GM12872 (cell line): ENCODE measurements at regions not wholly inside any gene's neighbourhood (a gene's known extent, or its start where the extent isn't known, plus 50 kb on each side); places are given as distances from the start of the nearest gene placed in this dataset.

Experiments
- TF ChIP-seq, protein P1 (sequence below): IDR thresholded peaks from 3 replicates; pipeline ENCODE4 v1.5.1; 2011; ENCODE audit warnings: low read depth, mild to moderate bottlenecking, low read length, moderate library complexity; ENCODE audit not compliant: insufficient read depth

DNA sequence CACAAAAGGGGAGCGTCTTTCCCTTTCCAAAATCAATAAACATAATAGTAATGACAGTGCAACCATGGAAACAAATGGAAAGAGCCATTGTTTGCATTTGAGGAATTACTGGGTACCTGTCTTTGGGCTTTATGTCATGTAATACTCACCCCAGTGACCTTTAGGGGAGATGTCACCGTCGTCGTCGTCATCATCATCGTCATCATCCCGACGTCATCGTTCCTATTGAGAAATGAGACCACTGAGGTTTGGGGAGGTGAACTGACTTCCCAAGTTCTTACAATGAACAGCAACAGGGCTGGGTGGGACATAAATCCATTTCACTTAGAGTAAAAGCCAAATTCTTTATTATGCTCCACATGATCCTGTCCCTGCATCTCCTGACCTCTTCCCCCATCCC, 168.9 kb upstream of the KAZN start:
- TF ChIP-seq, protein P1, sequence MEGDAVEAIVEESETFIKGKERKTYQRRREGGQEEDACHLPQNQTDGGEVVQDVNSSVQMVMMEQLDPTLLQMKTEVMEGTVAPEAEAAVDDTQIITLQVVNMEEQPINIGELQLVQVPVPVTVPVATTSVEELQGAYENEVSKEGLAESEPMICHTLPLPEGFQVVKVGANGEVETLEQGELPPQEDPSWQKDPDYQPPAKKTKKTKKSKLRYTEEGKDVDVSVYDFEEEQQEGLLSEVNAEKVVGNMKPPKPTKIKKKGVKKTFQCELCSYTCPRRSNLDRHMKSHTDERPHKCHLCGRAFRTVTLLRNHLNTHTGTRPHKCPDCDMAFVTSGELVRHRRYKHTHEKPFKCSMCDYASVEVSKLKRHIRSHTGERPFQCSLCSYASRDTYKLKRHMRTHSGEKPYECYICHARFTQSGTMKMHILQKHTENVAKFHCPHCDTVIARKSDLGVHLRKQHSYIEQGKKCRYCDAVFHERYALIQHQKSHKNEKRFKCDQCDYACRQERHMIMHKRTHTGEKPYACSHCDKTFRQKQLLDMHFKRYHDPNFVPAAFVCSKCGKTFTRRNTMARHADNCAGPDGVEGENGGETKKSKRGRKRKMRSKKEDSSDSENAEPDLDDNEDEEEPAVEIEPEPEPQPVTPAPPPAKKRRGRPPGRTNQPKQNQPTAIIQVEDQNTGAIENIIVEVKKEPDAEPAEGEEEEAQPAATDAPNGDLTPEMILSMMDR: no peak

DNA sequence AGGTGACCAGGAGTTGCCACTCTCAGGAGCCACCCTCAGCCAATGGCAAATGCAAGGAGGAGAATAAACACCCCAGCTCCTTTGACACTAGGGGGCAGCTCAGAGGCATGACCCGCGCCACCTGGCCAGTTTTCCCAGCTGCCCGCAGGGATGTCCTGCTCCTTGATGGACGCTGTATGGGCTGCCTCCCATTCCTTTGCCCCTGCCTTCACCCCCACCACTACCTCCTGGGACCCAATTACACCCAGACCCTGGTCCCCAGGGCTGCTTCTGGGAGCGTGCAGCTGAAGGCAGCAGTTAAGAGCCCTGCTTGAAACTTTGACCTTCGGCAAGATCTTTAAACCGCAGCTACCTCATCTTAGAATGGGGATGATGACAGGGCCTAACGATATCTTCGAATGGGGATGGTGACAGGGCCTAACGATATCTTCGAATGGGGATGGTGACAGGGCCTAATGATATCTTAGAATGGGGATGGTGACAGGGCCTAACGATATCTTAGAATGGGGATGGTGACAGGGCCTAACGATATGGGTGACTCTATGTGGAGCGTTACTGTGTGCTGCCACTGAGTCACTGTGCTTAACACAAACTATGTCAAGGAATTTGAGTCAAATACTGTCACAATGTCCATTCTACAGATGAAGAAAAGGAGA, 163.0 kb upstream of the KAZN start:
- TF ChIP-seq, protein P1: peak; percentile 33; the same call in 1 of the 3 replicates

DNA sequence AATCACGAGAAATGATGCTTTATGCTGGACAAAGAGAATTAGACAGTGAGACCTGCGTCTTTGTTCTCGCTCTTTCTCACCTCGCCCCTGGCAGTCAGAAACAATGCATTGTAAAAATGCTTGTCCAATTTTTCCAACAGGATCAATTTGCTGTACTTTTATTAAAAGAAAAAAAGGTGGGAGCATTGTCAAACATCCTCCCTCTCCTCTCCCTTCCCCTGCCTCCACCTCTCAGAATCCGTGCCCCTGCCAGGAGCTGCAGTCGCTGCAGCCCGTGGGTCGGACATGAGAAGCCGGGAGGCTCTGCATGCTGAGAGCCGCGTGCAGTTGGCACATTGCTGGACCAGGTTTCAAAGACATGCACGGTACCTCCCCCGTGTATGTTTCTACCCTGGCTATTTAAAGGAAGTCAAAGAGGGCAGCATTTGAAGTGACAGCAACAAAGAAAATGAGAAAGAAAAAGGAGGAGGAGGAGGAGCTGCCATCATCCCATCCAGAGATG, 161.0 kb upstream of the KAZN start:
- TF ChIP-seq, protein P1: no peak

DNA sequence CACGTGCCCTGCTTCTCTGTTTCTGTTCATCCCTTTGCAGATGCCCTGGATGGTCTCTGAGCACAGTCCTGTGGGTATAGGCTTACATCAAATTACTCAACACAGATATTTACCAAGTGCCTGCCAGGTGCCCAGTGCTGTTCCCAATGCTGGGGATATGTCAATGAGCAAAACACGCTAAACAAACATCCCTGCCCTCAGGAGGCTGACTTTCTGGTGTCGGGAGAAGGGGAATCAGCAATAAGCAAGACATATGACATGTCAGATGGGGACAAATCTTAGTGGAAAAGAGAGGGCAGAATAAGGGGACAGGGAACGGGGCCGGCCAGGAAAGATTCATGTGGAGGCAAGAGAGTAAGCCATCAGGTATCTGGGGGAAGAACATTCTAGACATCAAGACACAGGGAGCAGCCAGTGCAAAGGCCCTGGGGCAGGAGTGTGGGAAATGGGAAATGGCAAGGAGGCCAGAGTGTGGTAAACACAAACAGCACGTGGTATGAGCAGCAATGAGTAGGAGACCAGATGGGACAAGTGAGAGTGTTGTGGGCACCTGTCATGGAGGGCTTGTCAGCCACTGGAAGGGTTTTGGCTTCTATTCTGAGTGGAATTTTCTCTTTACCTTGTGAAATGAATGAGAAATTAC, 160.2 kb upstream of the KAZN start:
- TF ChIP-seq, protein P1: no peak

DNA sequence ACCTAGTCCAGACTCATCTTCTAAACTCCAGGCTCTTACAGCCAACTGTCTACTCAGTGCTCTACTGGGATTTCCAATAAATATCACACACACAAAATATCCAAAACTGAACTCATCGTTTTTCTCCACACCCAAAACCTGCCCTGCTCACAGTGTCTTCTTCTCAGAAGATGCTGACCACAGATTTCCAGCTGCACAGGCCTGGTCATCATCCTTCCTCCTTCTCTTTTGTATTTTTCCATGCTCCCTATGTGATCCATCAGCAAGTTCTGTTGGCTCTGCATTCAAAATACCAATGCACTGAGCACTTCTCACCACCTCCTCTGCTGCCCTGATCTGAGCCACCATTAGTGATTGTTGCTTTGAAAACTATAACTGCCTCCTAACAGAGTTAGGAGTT, 159.5 kb upstream of the KAZN start:
- TF ChIP-seq, protein P1: no peak

DNA sequence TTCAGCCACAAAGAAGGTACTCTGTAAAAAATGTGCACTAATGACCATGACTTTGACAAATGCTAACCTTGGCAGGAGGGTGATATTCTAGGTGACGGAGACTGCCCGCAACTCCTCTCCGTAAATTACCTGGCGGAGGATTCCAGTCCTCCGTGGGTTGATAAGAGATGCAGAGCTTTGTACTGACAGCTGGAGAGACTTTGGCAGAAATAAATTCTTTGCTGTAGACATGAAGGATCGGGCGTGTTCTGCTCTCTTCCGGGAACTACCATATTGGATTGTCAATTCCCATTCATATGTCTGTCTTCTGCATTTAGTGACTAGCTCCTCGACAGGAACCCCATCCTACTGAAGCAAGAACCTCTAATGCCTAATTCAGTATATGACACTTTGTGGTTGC, 158.3 kb upstream of the KAZN start:
- TF ChIP-seq, protein P1: no peak

DNA sequence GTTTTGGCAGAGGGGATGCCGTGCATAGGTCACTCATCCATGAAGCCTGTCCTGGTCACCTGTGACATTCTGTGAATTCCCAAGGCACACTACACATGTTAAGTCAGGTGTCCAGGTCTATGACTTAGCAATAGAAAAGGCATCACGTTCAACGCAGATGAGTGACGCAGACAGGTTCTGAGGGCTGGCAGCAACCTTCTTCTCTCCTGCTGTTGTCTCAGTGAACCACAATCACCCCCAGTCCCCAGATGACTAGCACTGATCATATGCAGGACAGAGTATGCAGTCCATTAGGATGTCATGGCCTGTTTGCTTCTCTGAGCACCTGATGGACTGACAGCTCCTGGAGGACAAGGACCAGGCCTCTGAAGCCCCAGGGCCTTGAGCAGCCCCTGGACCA, 157.8 kb upstream of the KAZN start:
- TF ChIP-seq, protein P1: no peak
